HepG2 (cell line): ENCODE measurements at regions not wholly inside any gene's neighbourhood (a gene's known extent, or its start where the extent isn't known, plus 50 kb on each side); places are given as distances from the start of the nearest gene placed in this dataset.

Experiments used
- ATAC-seq: fragments of 200-7000 bp; cut with Tn5 transposase; 3 replicates; pipeline ENCODE4 v1.9.1; 2020; ENCODE audit warnings: mild to moderate bottlenecking, moderate library complexity
- BruUV-seq: library from RNA; stranded (reverse); fragments of 400-500 nt; replicated peaks from 2 replicates; lab custom pipeline; 2021; lab: Mats Ljungman, UMichigan
- CTCF ChIA-PET: fragments of 300-600 bp; formaldehyde crosslinking; extraction: SDS; loops from one replicate; lab custom pipeline; 2021; ENCODE audit warnings: low total read pairs, inconsistent platforms, low intra/inter-chr PET ratio; lab: Yijun Ruan, JAX
- POLR2A ChIA-PET: fragments of 350-600 bp; sonication (Branson Sonifier 250); formaldehyde crosslinking; loops from one replicate; lab custom pipeline; 2020; ENCODE audit warnings: antibody characterized with exemption, inconsistent platforms; lab: Yijun Ruan, JAX
- DNase-seq: peaks from one replicate; pipeline ENCODE4 v3.0.0-alpha.2; 2015; ENCODE audit warnings: low spot score
- FAIRE-seq: peaks from 3 replicates; lab custom pipeline; 2011; peaks lifted over from hg19 to GRCh38; lab: Jason Lieb, UNC
- H2AFZ ChIP-seq: one replicate; pipeline ENCODE4 v1.6.1; 2011; ENCODE audit warnings: low read length, inconsistent platforms
- H3K27ac ChIP-seq: fragments of 300-600 bp; 3 replicates; pipeline ENCODE4 v1.8.0; 2011; ENCODE audit warnings: mixed run types, mild to moderate bottlenecking, mixed read lengths, low read length, inconsistent platforms; ENCODE audit not compliant: insufficient read depth; ENCODE audit errors: extremely low read length
- H3K27me3 ChIP-seq, 2 experiments: fragments of 200-600 bp in 1 of 2; 2 replicates in 1 of 2; 3 replicates in 1 of 2; pipeline versions ENCODE4 v1.6.0 to v1.8.0; 2011; ENCODE audit warnings: low read length in 2 of 2, mild to moderate bottlenecking in 2 of 2, moderate library complexity in 2 of 2, inconsistent platforms in 1 of 2; ENCODE audit not compliant: insufficient read depth in 2 of 2, control insufficient read depth in 1 of 2
- H3K36me3 ChIP-seq, 2 experiments: fragments of 200-600 bp in 1 of 2; replicated peaks in 1 of 2; 2 replicates in 1 of 2; 3 replicates in 1 of 2; pipeline versions ENCODE4 v1.5.1 to v1.8.0; 2011; ENCODE audit warnings: low read length in 2 of 2, inconsistent platforms in 1 of 2; ENCODE audit not compliant: insufficient read depth in 2 of 2, control insufficient read depth in 1 of 2
- H3K4me1 ChIP-seq: 2 replicates; pipeline ENCODE4 v1.5.1; 2012; ENCODE audit warnings: low read length, inconsistent platforms; ENCODE audit not compliant: insufficient read depth
- H3K4me2 ChIP-seq: 2 replicates; pipeline ENCODE4 v1.6.0; 2011; ENCODE audit warnings: low read depth, low read length, inconsistent platforms
- H3K4me3 ChIP-seq, 3 experiments: fragments of 200-600 bp in 1 of 3; sonication (generic), shearing (Covaris generic) in 1 of 3; replicated peaks in 1 of 3; 2 replicates each; pipeline ENCODE4 v1.5.1; 2011 to 2016; ENCODE audit warnings: low read length in 3 of 3, inconsistent platforms in 2 of 3, low read depth in 2 of 3, mild to moderate bottlenecking in 2 of 3, control low read depth in 1 of 3, mixed read lengths in 1 of 3; ENCODE audit not compliant: insufficient read depth in 1 of 3
- H3K79me2 ChIP-seq: one replicate; pipeline ENCODE4 v1.6.1; 2011; ENCODE audit warnings: low read length, inconsistent platforms; ENCODE audit not compliant: insufficient read depth
- H3K9ac ChIP-seq: 2 replicates; pipeline ENCODE4 v1.6.0; 2011; ENCODE audit warnings: mild to moderate bottlenecking, low read depth, low read length, inconsistent platforms; ENCODE audit not compliant: insufficient read depth
- H3K9me3 ChIP-seq: 2 replicates; pipeline ENCODE4 v1.5.1; 2012; ENCODE audit warnings: mild to moderate bottlenecking, low read length
- H4K20me1 ChIP-seq: 2 replicates; pipeline ENCODE4 v1.6.0; 2011; ENCODE audit warnings: inconsistent platforms, mild to moderate bottlenecking, low read length, moderate library complexity; ENCODE audit not compliant: insufficient read depth
- CC2D1A ChIP-seq: sonication (generic); formaldehyde crosslinking; IDR thresholded peaks from 2 replicates; pipeline ENCODE4 v1.8.1; 2023; ENCODE audit warnings: mild to moderate bottlenecking, missing genetic modification reagents
- CSRNP1 ChIP-seq: sonication (generic); formaldehyde crosslinking; IDR thresholded peaks from 2 replicates; pipeline ENCODE4 v1.8.1; 2023; ENCODE audit warnings: mild to moderate bottlenecking, missing genetic modification reagents
- DMAP1 ChIP-seq: IDR thresholded peaks from 2 replicates; pipeline ENCODE4 v1.6.1; 2016
- ZBTB38 ChIP-seq: sonication (generic); formaldehyde crosslinking; IDR thresholded peaks from 2 replicates; pipeline ENCODE4 v1.5.1; 2020; ENCODE audit warnings: mild to moderate bottlenecking, missing genetic modification reagents
- ZNF446 ChIP-seq: sonication (generic); formaldehyde crosslinking; IDR thresholded peaks from 2 replicates; pipeline ENCODE4 v1.5.0; 2020; ENCODE audit warnings: mild to moderate bottlenecking, missing genetic modification reagents
- ZNF484 ChIP-seq: sonication (generic); formaldehyde crosslinking; IDR thresholded peaks from 2 replicates; pipeline ENCODE4 v1.5.1; 2020; ENCODE audit warnings: mild to moderate bottlenecking, low read depth, missing genetic modification reagents, borderline replicate concordance
- ZNF652 ChIP-seq: IDR thresholded peaks from 2 replicates; pipeline ENCODE4 v1.6.1; 2016; ENCODE audit warnings: low read depth, borderline replicate concordance
- ZNF737 ChIP-seq: sonication (generic); formaldehyde crosslinking; IDR thresholded peaks from 2 replicates; pipeline ENCODE4 v1.5.0; 2020; ENCODE audit warnings: missing genetic modification reagents, mild to moderate bottlenecking, borderline replicate concordance
- WGBS: methylation state at CpG from one replicate; pipeline ENCODE4 v1.1.6; 2017; ENCODE audit warnings: low lambda C conversion rate; 5-methylcytosine and 5-hydroxymethylcytosine counted together
- in situ Hi-C: cut with HindIII; loops from 2 replicates; pipeline ENCODE4 v1.10.0; 2017; ENCODE audit warnings: low pct_unique_long_range_greater_than_20kb; ENCODE audit not compliant: extremely low pct_ligation_motif_present
- intact Hi-C: fragments of 100-400 bp; cut with micrococcal nuclease; formaldehyde crosslinking; loops from one replicate; pipeline ENCODE4 v1.10.0; 2022; ENCODE audit not compliant: unreplicated experiment
- TF ChIP-seq, protein P1 (sequence below): sonication (generic); formaldehyde crosslinking; IDR thresholded peaks from 2 replicates; pipeline ENCODE4 v1.5.0; 2020; ENCODE audit warnings: missing genetic modification reagents

- no peak for TF ChIP-seq ZNF652 (CRISPR knock-in tag)
- TF ChIP-seq CC2D1A, result no peak
- TF ChIP-seq, protein P1, sequence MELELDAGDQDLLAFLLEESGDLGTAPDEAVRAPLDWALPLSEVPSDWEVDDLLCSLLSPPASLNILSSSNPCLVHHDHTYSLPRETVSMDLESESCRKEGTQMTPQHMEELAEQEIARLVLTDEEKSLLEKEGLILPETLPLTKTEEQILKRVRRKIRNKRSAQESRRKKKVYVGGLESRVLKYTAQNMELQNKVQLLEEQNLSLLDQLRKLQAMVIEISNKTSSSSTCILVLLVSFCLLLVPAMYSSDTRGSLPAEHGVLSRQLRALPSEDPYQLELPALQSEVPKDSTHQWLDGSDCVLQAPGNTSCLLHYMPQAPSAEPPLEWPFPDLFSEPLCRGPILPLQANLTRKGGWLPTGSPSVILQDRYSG (CRISPR knock-in tag), result no peak
These were observed 1810.0 kb upstream of the PCDH10 start (continued) for GRCh38 chr4:131339137-131339536.

DNA sequence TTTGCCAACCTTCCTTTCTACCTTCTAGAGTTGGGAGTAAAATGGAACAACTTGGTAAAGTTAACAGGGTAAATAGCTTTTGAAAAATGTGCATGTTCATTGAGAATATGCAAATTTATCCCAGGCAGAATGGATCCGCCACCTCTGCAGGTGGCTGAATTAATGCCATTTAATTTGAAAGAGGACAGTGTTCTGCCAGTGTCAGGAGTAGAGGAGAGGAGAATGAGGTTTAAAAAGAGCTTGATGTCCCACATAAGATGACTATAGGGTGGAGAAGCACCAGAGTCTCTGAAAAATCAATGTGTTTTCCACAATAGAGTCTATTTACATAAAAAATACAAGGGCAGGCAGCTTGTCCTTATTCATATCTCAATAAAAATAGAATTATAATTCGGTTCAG, 1804.3 kb upstream of the PCDH10 start:
- WGBS, result 13% methylated on average over 2 of the region's 2 CpGs
- BruUV-seq, result no TSS peak
- CTCF ChIA-PET, result no interaction called here

More for the DNA sequence above, 1804.3 kb upstream of the PCDH10 start:
- Histone ChIP-seq H4K20me1 (no peaks in the 10 kb centered on the region), H3K4me2 (no peak overlapping the region), H2AFZ (no peak overlapping the region), H3K4me3 (no peak overlapping the region), H3K9me3 (no peaks in the 10 kb centered on the region), H3K27me3 (no peaks in the 10 kb centered on the region), H3K4me1 (no peaks in the 10 kb centered on the region), H3K27ac (no peak overlapping the region), H3K9ac (no peak overlapping the region), H3K36me3 (no peaks in the 10 kb centered on the region), H3K79me2 (no peaks in the 10 kb centered on the region)
- in situ Hi-C loops, result no loop called here
- FAIRE-seq, result no peak
- intact Hi-C loops, result no loop called here
- no peak for ATAC-seq
- POLR2A ChIA-PET, result no interaction called here
- no peak for DNase-seq
- TF ChIP-seq CSRNP1 (CRISPR knock-in tag) (no peak), ZNF446 (CRISPR knock-in tag) (no peak), DMAP1 (CRISPR knock-in tag) (no peak), ZBTB38 (no peak), ZNF737 (no peak), ZNF484 (CRISPR knock-in tag) (no peak)
